Spleen (tissue), 11 donors: ENCODE measurements at regions not wholly inside any gene's neighbourhood (a gene's known extent, or its start where the extent isn't known, plus 50 kb on each side); places are given as distances from the start of the nearest gene placed in this dataset.
"Not testable (repeated sequence)": the region's sequence is repeated elsewhere in the genome, so short reads cannot be mapped to it uniquely, and the experiment has no call there.

Experiments used
- DNase-seq: peaks from one replicate; pipeline ENCODE4 v3.0.0-alpha.2; 2020
- H3K27ac ChIP-seq, 8 donors: fragments of 200-600 bp; sonication (generic) in 7 of 8; 1 replicate in 4 of 8; 2 replicates in 4 of 8; pipeline versions ENCODE4 v1.5.0 to v1.8.0; 2016 to 2021; ENCODE audit warnings: inconsistent platforms in 4 of 8, mild to moderate bottlenecking in 4 of 8, moderate library complexity in 1 of 8
- H3K27me3 ChIP-seq, 7 donors: fragments of 200-600 bp; sonication (generic) in 6 of 7; replicated peaks in 1 of 7; 1 replicate in 4 of 7; 2 replicates in 3 of 7; pipeline versions ENCODE4 v1.5.0 to v1.8.0; 2016 to 2021; ENCODE audit warnings: inconsistent platforms in 3 of 7, mild to moderate bottlenecking in 1 of 7
- H3K36me3 ChIP-seq, 6 donors: fragments of 200-600 bp; sonication (generic) in 5 of 6; 1 replicate in 4 of 6; 2 replicates in 2 of 6; pipeline versions ENCODE4 v1.5.0 to v1.8.0; 2016 to 2021; ENCODE audit warnings: inconsistent platforms in 2 of 6
- H3K4me1 ChIP-seq, 6 donors: fragments of 200-600 bp; sonication (generic) in 5 of 6; 1 replicate in 3 of 6; 2 replicates in 3 of 6; pipeline versions ENCODE4 v1.5.0 to v1.8.0; 2016 to 2021; ENCODE audit warnings: inconsistent platforms in 3 of 6
- H3K4me3 ChIP-seq, 8 donors: fragments of 200-600 bp; sonication (generic) in 7 of 8; 1 replicate in 4 of 8; 2 replicates in 4 of 8; pipeline versions ENCODE4 v1.5.0 to v1.8.0; 2016 to 2021; ENCODE audit warnings: inconsistent platforms in 4 of 8, mild to moderate bottlenecking in 4 of 8, moderate library complexity in 2 of 8
- H3K9me3 ChIP-seq, 8 donors: fragments of 200-600 bp; sonication (generic) in 7 of 8; 1 replicate in 4 of 8; 2 replicates in 4 of 8; pipeline versions ENCODE4 v1.5.0 to v1.8.0; 2016 to 2021; ENCODE audit warnings: inconsistent platforms in 4 of 8
- CTCF ChIP-seq, 11 experiments: fragments of 200-600 bp in 7 of 11; fragments of 450-650 bp in 4 of 11; sonication (generic) in 4 of 11; IDR thresholded peaks in 8 of 11; conservative IDR thresholded peaks in 3 of 11; 1 replicate in 7 of 11; 2 replicates in 4 of 11; pipeline versions ENCODE4 v1.4.0 to v1.8.0; 2016 to 2021; ENCODE audit warnings: antibody characterized with exemption in 11 of 11, inconsistent platforms in 4 of 11, mild to moderate bottlenecking in 1 of 11
- POLR2A ChIP-seq, 3 donors: fragments of 450-650 bp; IDR thresholded peaks; one replicate each; pipeline ENCODE4 v1.5.1; 2017; ENCODE audit warnings: antibody characterized with exemption in 3 of 3, mild to moderate bottlenecking in 1 of 3
- POLR2AphosphoS5 ChIP-seq, 3 donors: sonication (generic); formaldehyde crosslinking; IDR thresholded peaks; one replicate each; pipeline ENCODE4 v1.5.1; 2017; ENCODE audit warnings: antibody characterized with exemption in 3 of 3
- WGBS, 5 donors: extraction: QIAGEN DNeasy Blood & Tissue Kit in 3 of 5; methylation state at CpG; one replicate each; pipeline versions ENCODE4 v1.1.5 to v1.1.7; 2013 to 2018; 5-methylcytosine and 5-hydroxymethylcytosine counted together
- intact Hi-C: fragments of 100-400 bp; cut with DNase I; formaldehyde crosslinking; loops from one replicate; pipeline ENCODE4 v1.15.0; 2023; ENCODE audit warnings: low total_unique reads
- donor health status: healthy with polysubstance abuse.
- donor health status: DM: no; HTN: no; CAD: no; lungs with moderate emphysema.
- donor health status: DM: no; HTN: no; CAD: no.
- donor health status: Bipolar disorder and iron deficiency.
- donor health status: healthy.
- donor health status: DM: no; HTN: no; CAD: no.
- donor health status: DM: yes; HTN: yes; CAD: no.

GRCh38 chr12:60235261-60235660, 639.4 kb downstream of the SLC16A7 start:
- peaks cover 0 to 33% (median 16%) of the 10 kb centered on the region in 8 donors for H3K9me3 ChIP-seq
- no peak for TF ChIP-seq POLR2A (IDR thresholded peaks at IDR 0.05)
- TF ChIP-seq CTCF (IDR thresholded peaks at IDR 0.05 in 8 of 11, conservative IDR thresholded peaks at IDR 0.05 in 3 of 11) = no peak
- TF ChIP-seq POLR2AphosphoS5 (IDR thresholded peaks at IDR 0.05) = no peak
- no peak for DNase-seq
- H3K27ac ChIP-seq = no peak overlapping the region
- no peaks in the 10 kb centered on the region for H3K36me3 ChIP-seq
- no peaks in the 10 kb centered on the region for H3K27me3 ChIP-seq
- H3K4me1 ChIP-seq = no peaks in the 10 kb centered on the region
- H3K4me3 ChIP-seq = no peak overlapping the region
- WGBS, 5 donors = 56 to 89% (median 85%) methylated on average over 4 to 6 of the region's 6 CpGs
- intact Hi-C loops = no loop called here

GRCh38 chr12:60236416-60236815, 640.6 kb downstream of the SLC16A7 start:
- peaks cover 0 to 35% (median 16%) of the 10 kb centered on the region in 8 donors for H3K9me3 ChIP-seq
- intact Hi-C loops, H3K27me3 ChIP-seq, DNase-seq, H3K4me3 ChIP-seq, H3K36me3 ChIP-seq, H3K4me1 ChIP-seq, H3K27ac ChIP-seq: not testable (repeated sequence)

- no peak for TF ChIP-seq CTCF (IDR thresholded peaks at IDR 0.05 in 8 of 11, conservative IDR thresholded peaks at IDR 0.05 in 3 of 11)
- no peak for TF ChIP-seq POLR2A (IDR thresholded peaks at IDR 0.05)
- TF ChIP-seq POLR2AphosphoS5 (IDR thresholded peaks at IDR 0.05) = no peak
Observed at GRCh38 chr12:60240891-60241290, 645.1 kb downstream of the SLC16A7 start.

GRCh38 chr12:60251091-60251490, 655.3 kb downstream of the SLC16A7 start:
- no peak overlapping the region for H3K27ac ChIP-seq
- TF ChIP-seq POLR2A (IDR thresholded peaks at IDR 0.05) (no peak), CTCF (IDR thresholded peaks at IDR 0.05 in 8 of 11, conservative IDR thresholded peaks at IDR 0.05 in 3 of 11) (no peak)
- DNase-seq = no peak
- intact Hi-C loops = no loop called here
- no peak overlapping the region for H3K4me3 ChIP-seq
- no peaks in the 10 kb centered on the region for H3K4me1 ChIP-seq
- WGBS, 5 donors = 29 to 54% (median 33%) methylated on average over 3 of the region's 3 CpGs
- H3K36me3 ChIP-seq = no peaks in the 10 kb centered on the region
- no peaks in the 10 kb centered on the region for H3K27me3 ChIP-seq
- no peaks in the 10 kb centered on the region for H3K9me3 ChIP-seq

More at GRCh38 chr12:60240891-60241290, 645.1 kb downstream of the SLC16A7 start:
- WGBS, 5 donors = 81 to 92% (median 88%) methylated on average over 2 of the region's 2 CpGs
- no peak overlapping the region for H3K4me3 ChIP-seq
- no peaks in the 10 kb centered on the region for H3K27me3 ChIP-seq
- peaks cover 0 to 33% (median 16%) of the 10 kb centered on the region in 8 donors for H3K9me3 ChIP-seq
- no peaks in the 10 kb centered on the region for H3K36me3 ChIP-seq
- no peak overlapping the region for H3K27ac ChIP-seq
- DNase-seq = no peak
- no peaks in the 10 kb centered on the region for H3K4me1 ChIP-seq
- intact Hi-C loops = no loop called here
